CD14-positive monocyte (primary cell): ENCODE measurements at regions not wholly inside any gene's neighbourhood (a gene's known extent, or its start where the extent isn't known, plus 50 kb on each side); places are given as distances from the start of the nearest gene placed in this dataset.
A peak's percentile ranks its signal among the peaks of the same experiment; 100 is the strongest.

Experiments
- DNase-seq, 3 donors: peaks; one replicate each; pipeline ENCODE4 v3.0.0-alpha.2; 2011 to 2022
- H2AFZ ChIP-seq: 2 replicates; pipeline ENCODE4 v1.6.0; 2012; ENCODE audit warnings: mild to moderate bottlenecking, low read depth, low read length, inconsistent platforms; ENCODE audit not compliant: insufficient read depth, poor library complexity, severe bottlenecking
- H3K27ac ChIP-seq, 2 donors: 1 replicate in 1 of 2; 2 replicates in 1 of 2; pipeline ENCODE4 v1.5.1; 2012 to 2013; ENCODE audit warnings: low read length in 2 of 2, control low read depth in 1 of 2, inconsistent platforms in 1 of 2, low read depth in 1 of 2, mild to moderate bottlenecking in 1 of 2
- H3K27me3 ChIP-seq, 2 donors: one replicate each; pipeline versions ENCODE4 v1.6.0 to v1.6.1; 2011 to 2013; ENCODE audit warnings: low read length in 2 of 2; ENCODE audit not compliant: control insufficient read depth in 2 of 2, insufficient read depth in 2 of 2
- H3K36me3 ChIP-seq, 2 donors: replicated peaks in 1 of 2; 1 replicate in 1 of 2; 2 replicates in 1 of 2; pipeline versions ENCODE4 v1.5.1 to v1.6.1; 2012 to 2013; ENCODE audit warnings: low read length in 2 of 2, control low read depth in 1 of 2, inconsistent platforms in 1 of 2, mild to moderate bottlenecking in 1 of 2; ENCODE audit not compliant: insufficient read depth in 2 of 2, control insufficient read depth in 1 of 2
- H3K4me1 ChIP-seq, 2 donors: 1 replicate in 1 of 2; 2 replicates in 1 of 2; pipeline versions ENCODE4 v1.5.1 to v1.6.1; 2012 to 2013; ENCODE audit warnings: low read length in 2 of 2, control low read depth in 1 of 2, inconsistent platforms in 1 of 2, mild to moderate bottlenecking in 1 of 2, moderate library complexity in 1 of 2; ENCODE audit not compliant: insufficient read depth in 2 of 2, control insufficient read depth in 1 of 2
- H3K4me2 ChIP-seq: replicated peaks from 2 replicates; pipeline ENCODE3; 2012; ENCODE audit warnings: low read length, moderate library complexity, mild to moderate bottlenecking; ENCODE audit not compliant: poor library complexity, severe bottlenecking; ENCODE audit errors: extremely low read depth
- H3K4me3 ChIP-seq, 3 experiments: fragments of 200-600 bp in 1 of 3; sonication (generic) in 1 of 3; replicated peaks in 1 of 3; 1 replicate in 2 of 3; 2 replicates in 1 of 3; pipeline ENCODE4 v1.5.1; 2011 to 2013; ENCODE audit warnings: low read length in 3 of 3, mild to moderate bottlenecking in 3 of 3, control low read depth in 2 of 3, low read depth in 2 of 3, inconsistent platforms in 1 of 3, moderate library complexity in 1 of 3
- H3K79me2 ChIP-seq: 2 replicates; pipeline ENCODE4 v1.6.0; 2012; ENCODE audit warnings: mild to moderate bottlenecking, control low read depth, inconsistent platforms, low read length, moderate library complexity; ENCODE audit not compliant: insufficient read depth
- H3K9ac ChIP-seq: 2 replicates; pipeline ENCODE4 v1.6.0; 2017; ENCODE audit warnings: low read length, mild to moderate bottlenecking; ENCODE audit not compliant: insufficient read depth, poor library complexity, severe bottlenecking
- H3K9me3 ChIP-seq, 2 donors: replicated peaks in 1 of 2; 1 replicate in 1 of 2; 2 replicates in 1 of 2; pipeline versions ENCODE4 v1.5.1 to v1.6.1; 2012 to 2013; ENCODE audit warnings: low read length in 2 of 2, control low read depth in 1 of 2; ENCODE audit not compliant: control insufficient read depth in 1 of 2, insufficient read depth in 1 of 2
- H4K20me1 ChIP-seq: 2 replicates; pipeline ENCODE4 v1.6.0; 2012; ENCODE audit warnings: mild to moderate bottlenecking, low read length, control low read depth, moderate library complexity; ENCODE audit not compliant: insufficient read depth
- H3K27ac Mint-ChIP-seq, 7 donors: one replicate each; pipeline ENCODE4 v1.8.0; 2020; ENCODE audit warnings: mild to moderate bottlenecking in 7 of 7, mixed read lengths in 7 of 7, moderate library complexity in 6 of 7, inconsistent platforms in 2 of 7
- H3K27me3 Mint-ChIP-seq, 3 donors: one replicate each; pipeline ENCODE4 v1.8.0; 2021 to 2022; ENCODE audit warnings: low read depth in 3 of 3, mild to moderate bottlenecking in 3 of 3, mixed read lengths in 3 of 3, moderate library complexity in 3 of 3, inconsistent platforms in 1 of 3
- H3K36me3 Mint-ChIP-seq, 2 donors: one replicate each; pipeline ENCODE4 v1.8.0; 2020; ENCODE audit warnings: mixed read lengths in 2 of 2, inconsistent platforms in 1 of 2, mild to moderate bottlenecking in 1 of 2
- H3K4me1 Mint-ChIP-seq: one replicate; pipeline ENCODE4 v1.8.0; 2020; ENCODE audit warnings: mild to moderate bottlenecking, mixed read lengths
- H3K4me3 Mint-ChIP-seq, 2 donors: one replicate each; pipeline ENCODE4 v1.8.0; 2020; ENCODE audit warnings: mild to moderate bottlenecking in 2 of 2, mixed read lengths in 2 of 2, moderate library complexity in 1 of 2
- H3K9me3 Mint-ChIP-seq, 7 donors: one replicate each; pipeline ENCODE4 v1.8.0; 2020 to 2022; ENCODE audit warnings: mixed read lengths in 7 of 7, mild to moderate bottlenecking in 6 of 7, moderate library complexity in 6 of 7, inconsistent platforms in 2 of 7
- WGBS: methylation state at CpG from one replicate; pipeline ENCODE4 v1.1.5; 2013; ENCODE audit warnings: missing lambda C conversion rate; ENCODE audit not compliant: insufficient coverage; 5-methylcytosine and 5-hydroxymethylcytosine counted together
- intact Hi-C, 2 donors: fragments of 100-400 bp; cut with micrococcal nuclease; formaldehyde crosslinking; loops; one replicate each; pipeline versions ENCODE4 v1.15.0 to v1.15.1; 2023
- TF ChIP-seq, protein P1 (sequence below): fragments of 200-600 bp; IDR thresholded peaks from one replicate; pipeline ENCODE4 v1.8.0; 2022; ENCODE audit warnings: antibody characterized with exemption, mild to moderate bottlenecking

DNA sequence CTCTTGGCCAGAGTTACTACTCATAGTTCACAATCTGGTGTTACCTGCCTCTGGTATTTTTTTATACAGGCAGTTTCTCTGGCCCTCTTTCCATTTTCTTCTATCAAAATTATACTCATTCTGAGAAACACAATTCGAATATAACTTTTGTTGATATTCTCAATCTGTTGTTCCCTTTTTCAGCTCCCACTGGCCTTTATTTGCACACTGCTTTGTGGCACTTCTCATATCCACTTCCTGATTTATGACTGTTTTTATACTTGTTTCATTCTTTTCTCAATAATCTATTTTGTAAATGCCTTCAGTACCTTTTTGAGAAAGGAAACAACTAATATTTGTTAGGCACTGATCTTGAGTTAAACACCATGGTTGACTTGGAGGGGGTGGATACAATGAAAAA lies 93.8 kb upstream of the HDAC9 start:
- Histone ChIP-seq H3K4me1 (peaks cover 36 to 49% of the 10 kb centered on the region in 2 donors), H3K27ac (peak overlapping the region in 1 of 2 donors; percentile 76), H3K27me3 (no peaks in the 10 kb centered on the region), H2AFZ (no peak overlapping the region), H3K4me2 (peak overlapping the region; percentile 49), H4K20me1 (peaks cover 72% of the 10 kb centered on the region), H3K9ac (no peak overlapping the region), H3K36me3 (peaks cover 0 to 5% of the 10 kb centered on the region in 2 donors), H3K9me3 (no peaks in the 10 kb centered on the region), H3K4me3 (peak overlapping the region in 1 of 3 experiments; percentile 48), H3K79me2 (peaks cover 64% of the 10 kb centered on the region)
- Mint-ChIP-seq H3K36me3 (peaks cover 14 to 18% of the 10 kb centered on the region in 2 donors), H3K4me1 (peaks cover 50% of the 10 kb centered on the region), H3K9me3 (peaks cover 0 to 1% (median 0%) of the 10 kb centered on the region in 7 donors), H3K4me3 (peak overlapping the region in 1 of 2 donors; percentile 66), H3K27me3 (no peaks in the 10 kb centered on the region), H3K27ac (peak overlapping the region; percentile 52 to 85 (median 77))
- no CpG with 5 or more reads among the region's 1 CpG for WGBS
- intact Hi-C loops = no loop called here
- TF ChIP-seq, protein P1, sequence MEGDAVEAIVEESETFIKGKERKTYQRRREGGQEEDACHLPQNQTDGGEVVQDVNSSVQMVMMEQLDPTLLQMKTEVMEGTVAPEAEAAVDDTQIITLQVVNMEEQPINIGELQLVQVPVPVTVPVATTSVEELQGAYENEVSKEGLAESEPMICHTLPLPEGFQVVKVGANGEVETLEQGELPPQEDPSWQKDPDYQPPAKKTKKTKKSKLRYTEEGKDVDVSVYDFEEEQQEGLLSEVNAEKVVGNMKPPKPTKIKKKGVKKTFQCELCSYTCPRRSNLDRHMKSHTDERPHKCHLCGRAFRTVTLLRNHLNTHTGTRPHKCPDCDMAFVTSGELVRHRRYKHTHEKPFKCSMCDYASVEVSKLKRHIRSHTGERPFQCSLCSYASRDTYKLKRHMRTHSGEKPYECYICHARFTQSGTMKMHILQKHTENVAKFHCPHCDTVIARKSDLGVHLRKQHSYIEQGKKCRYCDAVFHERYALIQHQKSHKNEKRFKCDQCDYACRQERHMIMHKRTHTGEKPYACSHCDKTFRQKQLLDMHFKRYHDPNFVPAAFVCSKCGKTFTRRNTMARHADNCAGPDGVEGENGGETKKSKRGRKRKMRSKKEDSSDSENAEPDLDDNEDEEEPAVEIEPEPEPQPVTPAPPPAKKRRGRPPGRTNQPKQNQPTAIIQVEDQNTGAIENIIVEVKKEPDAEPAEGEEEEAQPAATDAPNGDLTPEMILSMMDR = no peak
- peak; percentile 28 to 65 (median 47) for DNase-seq

DNA sequence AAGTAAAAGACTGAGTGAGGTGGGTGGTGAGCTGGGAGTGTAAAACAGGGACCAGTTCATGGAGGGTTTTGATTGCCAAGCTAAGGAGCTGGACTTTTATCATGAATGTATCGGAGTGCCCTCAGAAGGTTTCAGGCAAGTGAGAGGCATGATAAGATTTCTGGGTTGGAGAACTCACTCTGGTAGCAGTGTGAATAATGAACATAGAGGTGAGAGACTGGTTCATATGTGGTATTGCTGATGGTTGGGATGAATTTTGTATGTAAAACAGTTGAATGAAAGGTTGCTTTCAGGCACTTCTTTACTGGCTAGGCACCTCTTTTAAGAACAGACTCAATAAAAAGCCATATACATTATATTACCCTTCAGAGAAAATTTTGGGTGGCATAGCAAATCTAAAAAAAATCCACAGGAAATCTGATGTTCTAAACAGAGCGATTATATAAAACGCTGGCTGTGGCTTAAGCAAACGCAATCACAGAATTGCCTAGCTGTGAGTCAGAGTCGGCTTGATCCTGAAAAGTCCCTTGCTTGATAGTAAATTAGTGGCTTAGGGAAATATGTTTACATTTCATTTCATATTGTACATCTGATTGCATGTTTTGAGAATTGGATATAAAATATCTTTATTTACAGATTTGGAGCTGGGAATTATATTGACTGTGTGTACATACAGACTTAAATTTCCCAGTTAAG lies 92.9 kb upstream of the HDAC9 start:
- DNase-seq = peak in 2 of 3 donors; percentile 48 to 83
- Histone ChIP-seq H4K20me1 (peaks cover 66% of the 10 kb centered on the region), H3K36me3 (peaks cover 3 to 11% of the 10 kb centered on the region in 2 donors), H3K4me1 (peaks cover 36 to 49% of the 10 kb centered on the region in 2 donors), H3K4me3 (peak overlapping the region in 1 of 3 experiments; percentile 48), H3K27me3 (no peaks in the 10 kb centered on the region), H3K27ac (peak overlapping the region in 1 of 2 donors; percentile 76), H3K9ac (no peak overlapping the region), H3K4me2 (peak overlapping the region; percentile 49), H3K9me3 (no peaks in the 10 kb centered on the region), H3K79me2 (peaks cover 64% of the 10 kb centered on the region), H2AFZ (no peak overlapping the region)
- Mint-ChIP-seq H3K36me3 (peaks cover 18 to 20% of the 10 kb centered on the region in 2 donors), H3K4me3 (peak overlapping the region in 1 of 2 donors; percentile 66), H3K27me3 (no peaks in the 10 kb centered on the region), H3K4me1 (peaks cover 50% of the 10 kb centered on the region), H3K9me3 (peaks cover 0 to 1% (median 0%) of the 10 kb centered on the region in 7 donors), H3K27ac (peak overlapping the region; percentile 52 to 85 (median 73))
- WGBS = 39% methylated on average over 4 of the region's 5 CpGs
- intact Hi-C loops = no loop called here
- TF ChIP-seq, protein P1 = no peak
